ENCODE measurements at regions not wholly inside any gene's neighbourhood (a gene's known extent, or its start where the extent isn't known, plus 50 kb on each side); places are given as distances from the start of the nearest gene placed in this dataset.

GRCh38 chr18:42401131-42401673, 446.2 kb downstream of the PIK3C3 start:
- no peak for DNase-seq (ENCODE audit: low spot score)

DNA sequence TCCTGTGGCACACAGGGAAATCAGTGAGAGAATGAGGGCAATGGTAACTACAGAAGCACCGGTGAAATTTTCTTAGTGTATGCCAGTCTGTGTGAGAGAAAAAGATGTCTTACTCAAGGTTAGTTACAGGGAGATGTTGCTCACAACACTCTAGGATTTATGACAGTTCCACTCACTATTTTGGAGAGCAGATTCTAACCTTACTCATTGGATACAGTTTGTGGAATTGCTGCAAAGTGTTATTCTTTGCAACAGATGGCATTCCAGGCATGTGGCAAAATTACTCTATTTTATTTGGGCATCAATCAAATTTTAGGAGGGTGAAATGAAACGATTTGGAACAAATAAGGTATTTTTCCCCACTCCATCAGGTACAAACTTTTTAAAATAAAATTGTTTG, 449.1 kb downstream of the PIK3C3 start:
- DNase-seq (ENCODE audit: low spot score) = no peak

DNA sequence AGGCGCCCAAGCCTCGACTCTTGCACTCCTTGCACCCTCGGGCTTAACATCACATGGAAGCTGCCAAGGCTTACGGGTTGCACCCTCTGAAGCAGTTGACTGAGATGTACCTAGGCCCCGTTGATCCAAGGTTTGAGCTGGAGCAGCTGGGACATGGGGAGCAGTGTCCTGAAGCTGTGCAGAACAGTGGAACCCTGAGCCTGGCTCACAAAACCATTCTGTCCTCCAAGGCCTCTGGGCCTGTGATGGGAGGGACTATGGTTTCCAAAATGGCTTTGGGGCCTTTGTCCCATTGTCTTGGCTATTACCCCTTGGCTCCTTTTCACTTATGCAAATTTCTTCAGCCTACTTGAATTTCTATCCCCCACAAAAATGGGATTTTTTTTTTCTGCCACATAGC, 454.0 kb downstream of the PIK3C3 start:
- no peak for DNase-seq (ENCODE audit: low spot score)

GRCh38 chr18:42412281-42412680, 457.2 kb downstream of the PIK3C3 start:
- no peak for DNase-seq (ENCODE audit: low spot score)

GRCh38 chr18:42412896-42413295, 457.9 kb downstream of the PIK3C3 start:
- DNase-seq (ENCODE audit: low spot score) = no peak

DNA sequence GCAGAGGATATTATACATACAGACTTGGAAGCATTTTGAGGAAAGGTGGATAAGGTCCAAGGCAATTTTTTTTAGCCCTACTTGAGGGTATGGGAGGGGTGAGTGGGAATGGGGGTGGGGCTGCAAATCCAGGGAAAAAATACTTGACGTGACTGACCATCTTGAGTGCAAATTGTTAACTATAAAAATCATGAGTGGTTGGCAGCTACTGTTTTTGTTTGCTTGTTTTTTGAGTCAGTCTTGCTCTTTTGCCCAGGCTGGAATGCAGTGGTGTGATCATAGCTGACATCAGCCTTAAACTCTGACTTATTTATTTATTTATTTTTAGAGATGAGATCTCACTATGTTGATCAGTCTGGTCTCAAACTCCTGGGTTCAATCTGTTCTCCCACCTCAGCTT, 458.8 kb downstream of the PIK3C3 start:
- no peak for DNase-seq (ENCODE audit: low spot score)

GRCh38 chr18:42414756-42415454, 459.9 kb downstream of the PIK3C3 start:
- no peak for DNase-seq (ENCODE audit: low spot score)

DNA sequence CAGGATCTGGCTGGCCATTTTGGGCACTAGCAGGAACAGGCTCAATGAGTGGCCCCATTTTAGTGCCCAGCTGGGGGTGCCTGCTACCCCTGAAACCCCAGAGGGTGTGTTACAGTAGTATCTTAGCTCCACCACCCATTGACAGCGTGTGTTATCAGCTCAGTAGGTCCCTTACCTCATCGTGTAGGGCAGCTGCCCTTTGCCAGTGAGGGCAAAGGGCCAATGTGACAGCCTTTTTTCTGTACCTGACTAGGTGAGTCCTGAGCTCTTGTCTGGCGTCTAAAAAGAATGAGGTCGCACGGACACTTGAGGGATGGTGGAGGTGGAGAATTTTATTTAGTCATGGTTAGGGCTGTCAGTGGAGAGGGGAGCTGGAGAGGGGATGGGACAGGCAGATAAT, 462.2 kb downstream of the PIK3C3 start:
- no peak for DNase-seq (ENCODE audit: low spot score)

- no peak for DNase-seq (ENCODE audit: low spot score)
Measured at GRCh38 chr18:42418121-42418520, 463.1 kb downstream of the PIK3C3 start.

DNA sequence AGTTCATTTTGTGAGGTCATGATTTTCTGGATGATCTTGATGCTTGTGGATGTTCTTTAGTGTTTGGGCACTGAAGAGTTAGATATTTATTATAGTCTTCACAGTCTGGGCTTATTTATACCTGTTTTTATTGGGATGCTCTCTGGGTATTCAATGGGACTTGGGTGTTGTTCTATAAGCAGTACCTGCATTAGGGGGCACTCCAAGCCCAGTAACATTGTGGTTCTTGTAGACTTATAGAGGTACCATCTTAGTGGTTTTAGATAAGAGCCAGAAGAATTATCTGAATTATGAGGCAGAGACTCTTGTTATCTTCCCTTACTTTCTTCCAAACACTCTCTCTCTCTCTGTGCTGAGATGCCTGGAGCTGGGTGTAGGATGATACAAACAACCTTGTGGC, 470.0 kb downstream of the PIK3C3 start:
- DNase-seq (ENCODE audit: low spot score) = no peak

- no peak for DNase-seq (ENCODE audit: low spot score)
Measured at GRCh38 chr18:42426496-42427015, 471.5 kb downstream of the PIK3C3 start.

DNA sequence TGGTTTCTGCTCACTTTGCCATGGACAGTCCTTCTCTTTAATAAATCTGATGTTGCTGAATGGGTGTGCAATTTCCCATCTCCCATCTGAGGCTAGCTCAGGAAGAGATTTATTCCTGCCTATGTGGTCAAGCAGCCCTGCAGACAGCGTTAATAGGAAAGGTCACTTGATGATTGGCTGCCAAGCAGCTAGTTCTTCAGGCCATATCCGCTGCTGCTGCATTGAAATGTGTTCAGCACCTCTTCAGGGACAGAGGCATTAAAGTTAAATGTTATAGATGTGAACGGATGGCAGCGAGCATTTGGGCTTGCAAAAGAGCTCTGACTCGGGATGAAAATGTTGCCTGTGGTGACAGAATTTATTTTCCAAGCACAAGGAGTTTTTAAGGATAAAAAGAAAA, 474.2 kb downstream of the PIK3C3 start:
- no peak for DNase-seq (ENCODE audit: low spot score)

- DNase-seq (ENCODE audit: low spot score) = no peak
Measured at GRCh38 chr18:42436222-42436765, 481.3 kb downstream of the PIK3C3 start.

GRCh38 chr18:42437001-42437400, 482.0 kb downstream of the PIK3C3 start:
- no peak for DNase-seq (ENCODE audit: low spot score)

DNA sequence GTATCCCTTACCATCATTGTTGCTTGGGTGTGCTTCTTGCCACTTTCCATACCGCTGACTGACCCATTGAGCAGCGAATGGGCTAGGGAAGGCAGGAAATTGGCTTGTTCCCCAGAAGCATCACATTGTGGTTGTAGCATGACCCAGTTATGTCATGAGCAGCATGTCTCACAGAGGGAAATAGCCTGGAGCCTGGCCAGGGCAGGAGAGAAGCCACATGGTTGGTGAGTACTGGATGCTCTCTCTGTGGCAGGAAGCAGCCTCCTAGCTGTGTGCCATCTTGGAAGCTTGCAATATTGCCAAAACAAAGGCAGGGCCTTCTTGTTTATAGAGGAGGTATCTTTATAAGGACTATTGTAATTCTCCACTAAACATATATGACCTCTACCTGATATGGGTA, 482.6 kb downstream of the PIK3C3 start:
- no peak for DNase-seq (ENCODE audit: low spot score)

- DNase-seq (ENCODE audit: low spot score) = no peak
Measured at GRCh38 chr18:42442656-42443055, 487.6 kb downstream of the PIK3C3 start.

DNA sequence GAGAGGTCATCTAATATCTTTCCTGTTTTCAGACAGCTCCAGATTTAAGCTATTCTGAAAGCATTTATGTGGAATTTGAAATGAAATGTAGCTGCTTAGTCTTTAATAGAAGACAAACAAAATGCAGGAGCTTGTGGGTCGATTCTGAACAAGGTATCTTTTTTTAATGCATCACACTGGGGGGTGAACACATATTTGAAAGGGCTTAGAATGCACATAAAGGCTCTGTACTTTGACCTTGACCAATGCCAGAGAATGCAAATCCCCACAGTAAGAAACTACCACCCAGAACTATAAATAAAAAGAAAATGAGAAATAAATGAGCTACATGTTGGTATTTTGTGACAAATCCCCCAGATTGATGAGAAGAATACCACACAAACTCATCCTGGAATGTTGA, 489.3 kb downstream of the PIK3C3 start:
- no peak for DNase-seq (ENCODE audit: low spot score)

- no peak for DNase-seq (ENCODE audit: low spot score)
Measured at GRCh38 chr18:42445359-42445758, 490.3 kb downstream of the PIK3C3 start.

DNA sequence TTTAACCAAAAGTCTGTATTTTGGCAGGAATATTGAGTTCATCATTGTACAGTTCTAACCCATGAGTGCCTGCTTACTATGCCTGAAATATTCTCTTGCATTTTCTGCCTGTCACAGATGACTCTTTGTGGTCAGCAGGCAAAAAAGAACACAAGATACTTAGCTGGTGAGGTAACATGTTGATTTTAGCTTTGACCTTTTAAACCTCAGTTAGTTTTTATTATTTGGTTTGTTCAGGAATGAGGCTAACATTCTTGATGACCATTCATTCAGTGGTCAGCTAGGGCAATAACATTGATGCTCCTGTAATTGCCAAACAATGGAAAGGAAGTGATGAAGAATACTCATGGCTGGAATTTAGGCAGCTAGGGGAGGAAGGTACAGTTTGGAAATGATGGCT, 491.2 kb downstream of the PIK3C3 start:
- no peak for DNase-seq (ENCODE audit: low spot score)

GRCh38 chr18:42447688-42448087, 492.7 kb downstream of the PIK3C3 start:
- no peak for DNase-seq (ENCODE audit: low spot score)

DNA sequence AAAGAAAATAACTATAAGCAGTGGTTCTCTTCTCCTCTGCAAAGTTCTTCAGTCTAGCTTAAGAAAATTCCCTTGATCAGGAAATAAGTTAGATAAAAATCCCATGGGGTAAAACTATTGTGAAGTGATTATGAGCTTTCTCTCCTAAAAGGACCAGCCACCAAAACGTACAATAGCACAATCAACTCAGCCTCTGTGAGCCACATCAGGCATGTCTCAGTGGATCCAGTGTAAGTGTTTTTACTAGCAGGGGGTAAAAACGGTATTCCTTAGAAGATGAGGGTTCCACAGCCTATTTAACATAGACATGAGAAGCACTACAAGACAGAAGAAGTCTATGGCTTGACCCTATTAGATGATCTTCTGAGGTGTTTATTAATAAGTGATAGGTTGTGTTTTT, 503.2 kb downstream of the PIK3C3 start:
- DNase-seq (ENCODE audit: low spot score) = no peak

DNA sequence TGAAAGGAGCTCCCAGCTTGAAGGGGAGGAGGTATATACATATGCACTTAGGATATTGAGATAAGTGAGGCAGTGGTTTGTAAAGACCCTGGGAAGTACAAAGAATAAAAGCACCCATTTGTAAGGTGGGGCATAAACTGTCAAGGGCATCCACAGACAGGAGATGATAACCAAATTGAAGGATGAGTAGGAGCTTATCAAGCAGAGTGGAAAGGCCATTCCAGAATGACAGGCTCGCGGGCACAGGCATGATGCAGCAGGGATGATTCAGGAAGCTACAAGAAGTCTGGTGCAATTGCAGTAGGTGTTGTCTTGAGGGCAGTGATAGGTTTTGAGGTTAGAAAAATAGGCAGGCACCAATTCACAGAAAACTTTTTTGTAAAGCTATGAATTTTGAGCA, 504.8 kb downstream of the PIK3C3 start:
- no peak for DNase-seq (ENCODE audit: low spot score)

GRCh38 chr18:42471885-42472284, 516.9 kb downstream of the PIK3C3 start:
- no peak for DNase-seq (ENCODE audit: low spot score)

- DNase-seq (ENCODE audit: low spot score) = no peak
Measured at GRCh38 chr18:42473611-42474010, 518.6 kb downstream of the PIK3C3 start.

Data from hematopoietic multipotent progenitor cell treated with erythropoietin and hydrocortisone succinate and interleukin-3 and kit ligand, for 15 days (in vitro differentiated cells).